ENCODE measurements at regions not wholly inside any gene's neighbourhood (a gene's known extent, or its start where the extent isn't known, plus 50 kb on each side); places are given as distances from the start of the nearest gene placed in this dataset.

DNA sequence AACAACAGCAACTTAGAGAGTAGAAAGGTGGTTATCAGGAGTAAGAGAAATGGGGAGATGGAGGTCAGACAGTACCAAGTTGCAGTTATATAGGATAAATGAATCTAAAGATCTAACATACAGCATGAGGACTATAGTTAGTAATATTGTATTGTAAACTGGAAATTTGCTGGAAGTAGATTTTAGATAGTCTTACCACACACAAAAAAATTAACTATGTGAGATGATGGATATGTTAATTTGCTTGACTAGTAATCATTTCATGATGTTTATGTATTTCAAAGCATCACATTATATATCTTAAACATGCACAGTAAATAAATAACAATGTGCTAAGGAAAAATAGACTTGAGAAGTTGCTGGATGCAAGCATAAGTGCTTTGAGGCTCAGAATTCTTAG, 622.1 kb downstream of the CCDC171 start:
- no peaks in the 10 kb centered on the region for H3K4me1 ChIP-seq (ENCODE audit: control insufficient read depth, extremely low read depth, insufficient read depth, low read length)

GRCh38 chr9:16175461-16175860, 622.6 kb downstream of the CCDC171 start:
- H4K20me1 ChIP-seq (ENCODE audit: control insufficient read depth, extremely low read depth, insufficient read depth, low read length) = no peaks in the 10 kb centered on the region
- no peaks in the 10 kb centered on the region for H3K4me1 ChIP-seq (ENCODE audit: control insufficient read depth, extremely low read depth, insufficient read depth, low read length)
- no peaks in the 10 kb centered on the region for H3K9me3 ChIP-seq (ENCODE audit: control insufficient read depth, low read depth, low read length)
- H3K27ac ChIP-seq (ENCODE audit: control insufficient read depth, insufficient read depth, low read length) = no peak overlapping the region
- no peaks in the 10 kb centered on the region for H3K36me3 ChIP-seq (ENCODE audit: control insufficient read depth in 2 of 2, extremely low read depth in 1 of 2, insufficient read depth in 2 of 2, low read length in 2 of 2)
- H3K4me2 ChIP-seq (ENCODE audit: control insufficient read depth, extremely low read depth, insufficient read depth, low read depth, low read length) = no peak overlapping the region
- H3K9ac ChIP-seq (ENCODE audit: control insufficient read depth, extremely low read depth, insufficient read depth, low read length) = no peak overlapping the region
- H3K79me2 ChIP-seq (ENCODE audit: control insufficient read depth, insufficient read depth, low read length) = no peaks in the 10 kb centered on the region
- H2AFZ ChIP-seq (ENCODE audit: control insufficient read depth, low read length) = no peak overlapping the region
- H3K4me3 ChIP-seq (ENCODE audit: control insufficient read depth in 2 of 3, extremely low read depth in 1 of 3, insufficient read depth in 2 of 3, low read depth in 1 of 3, low read length in 3 of 3) = no peak overlapping the region
- no peaks in the 10 kb centered on the region for H3K27me3 ChIP-seq (ENCODE audit: control insufficient read depth, extremely low read depth, insufficient read depth, low read length)
- no peaks in the 10 kb centered on the region for H3K9me1 ChIP-seq (ENCODE audit: control insufficient read depth, extremely low read depth, insufficient read depth, low read length)
- no peak for DNase-seq (ENCODE audit: low read depth, low spot score)
- dilution Hi-C loops (cut with MboI; ENCODE audit: extremely low pct_ligation_motif_present, low sequenced_read_pairs) = no loop called here
- TF ChIP-seq CTCF (optimal IDR thresholded peaks at IDR 0.05 in 1 of 3, IDR thresholded peaks at IDR 0.05 in 1 of 3, conservative IDR thresholded peaks at IDR 0.05 in 1 of 3; ENCODE audit: extremely low read depth in 1 of 3, insufficient read depth in 2 of 3, low read length in 3 of 3) (no peak), EZH2 (IDR thresholded peaks at IDR 0.05; ENCODE audit: low read length) (no peak)
- FAIRE-seq = no peak

More for the DNA sequence above, 622.1 kb downstream of the CCDC171 start:
- FAIRE-seq = no peak
- H3K36me3 ChIP-seq (ENCODE audit: control insufficient read depth in 2 of 2, extremely low read depth in 1 of 2, insufficient read depth in 2 of 2, low read length in 2 of 2) = no peaks in the 10 kb centered on the region
- no peak overlapping the region for H2AFZ ChIP-seq (ENCODE audit: control insufficient read depth, low read length)
- H3K4me3 ChIP-seq (ENCODE audit: control insufficient read depth in 2 of 3, extremely low read depth in 1 of 3, insufficient read depth in 2 of 3, low read depth in 1 of 3, low read length in 3 of 3) = no peak overlapping the region
- dilution Hi-C loops (cut with MboI; ENCODE audit: extremely low pct_ligation_motif_present, low sequenced_read_pairs) = no loop called here
- H3K4me2 ChIP-seq (ENCODE audit: control insufficient read depth, extremely low read depth, insufficient read depth, low read depth, low read length) = no peak overlapping the region
- H3K27me3 ChIP-seq (ENCODE audit: control insufficient read depth, extremely low read depth, insufficient read depth, low read length) = no peaks in the 10 kb centered on the region
- H3K27ac ChIP-seq (ENCODE audit: control insufficient read depth, insufficient read depth, low read length) = no peak overlapping the region
- no peak for DNase-seq (ENCODE audit: low read depth, low spot score)
- no peaks in the 10 kb centered on the region for H3K9me3 ChIP-seq (ENCODE audit: control insufficient read depth, low read depth, low read length)
- no peak for TF ChIP-seq EZH2 (IDR thresholded peaks at IDR 0.05; ENCODE audit: low read length)
- no peak for TF ChIP-seq CTCF (optimal IDR thresholded peaks at IDR 0.05 in 1 of 3, IDR thresholded peaks at IDR 0.05 in 1 of 3, conservative IDR thresholded peaks at IDR 0.05 in 1 of 3; ENCODE audit: extremely low read depth in 1 of 3, insufficient read depth in 2 of 3, low read length in 3 of 3)
- no peaks in the 10 kb centered on the region for H4K20me1 ChIP-seq (ENCODE audit: control insufficient read depth, extremely low read depth, insufficient read depth, low read length)
- no peaks in the 10 kb centered on the region for H3K79me2 ChIP-seq (ENCODE audit: control insufficient read depth, insufficient read depth, low read length)
- H3K9me1 ChIP-seq (ENCODE audit: control insufficient read depth, extremely low read depth, insufficient read depth, low read length) = no peaks in the 10 kb centered on the region
- H3K9ac ChIP-seq (ENCODE audit: control insufficient read depth, extremely low read depth, insufficient read depth, low read length) = no peak overlapping the region
